ENCODE measurements at regions not wholly inside any gene's neighbourhood (a gene's known extent, or its start where the extent isn't known, plus 50 kb on each side); places are given as distances from the start of the nearest gene placed in this dataset.

- no peak for TF ChIP-seq YY1 (IDR thresholded peaks at IDR 0.05; ENCODE audit: insufficient read depth, insufficient read length)
- no peak for TF ChIP-seq SUZ12 (IDR thresholded peaks at IDR 0.05; ENCODE audit: extremely low read depth, insufficient read depth, insufficient read length)
- TF ChIP-seq ZNF274 (IDR thresholded peaks at IDR 0.05; ENCODE audit: low read depth, low read length), result no peak
These were observed 920.3 kb downstream of the CDH18 start for GRCh38 chr5:19067741-19068140.

Data from NT2/D1 (cell line).